ENCODE measurements at regions not wholly inside any gene's neighbourhood (a gene's known extent, or its start where the extent isn't known, plus 50 kb on each side); places are given as distances from the start of the nearest gene placed in this dataset.
A peak's percentile ranks its signal among the peaks of the same experiment; 100 is the strongest.
"Not testable (repeated sequence)": the region's sequence is repeated elsewhere in the genome, so short reads cannot be mapped to it uniquely, and the experiment has no call there.

DNA sequence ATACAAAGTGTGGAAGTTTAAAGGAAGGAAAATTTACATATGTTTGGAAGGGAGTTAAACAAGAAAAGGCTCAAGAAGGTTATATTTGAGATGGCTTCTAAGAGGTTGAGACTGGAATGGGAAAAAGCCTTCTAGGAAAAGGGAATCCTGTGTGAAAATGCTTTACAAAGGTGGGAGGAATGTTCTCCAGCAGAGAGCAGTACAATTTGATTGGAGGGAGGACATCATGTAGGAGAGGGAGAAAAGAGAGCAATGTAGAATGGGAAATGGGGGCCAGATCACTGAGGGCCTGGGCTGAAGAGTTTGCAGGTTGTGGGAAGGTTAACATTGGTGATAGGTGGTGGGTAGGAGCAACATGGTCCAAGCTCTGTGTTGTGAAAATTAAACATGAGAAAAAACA is 366.9 kb downstream of the XPNPEP1 start:
- Histone ChIP-seq H3F3A (replicated peaks; ENCODE audit: low read depth) (no peaks in the 10 kb centered on the region), H2AFZ (no peak overlapping the region), H3K79me2 (replicated peaks; ENCODE audit: insufficient read depth) (no peaks in the 10 kb centered on the region), H3K36me3 (ENCODE audit: insufficient read depth) (no peaks in the 10 kb centered on the region; the same call in 1 of the 2 replicates), H3K4me1 (ENCODE audit: insufficient read depth) (no peaks in the 10 kb centered on the region), H4K20me1 (replicated peaks; ENCODE audit: insufficient read depth) (no peaks in the 10 kb centered on the region), H3K27ac (ENCODE audit: low read depth) (no peak overlapping the region), H3K4me3 (no peak overlapping the region), H3K9me2 (ENCODE audit: insufficient read depth) (0 out of 2 replicates have a peak, but pooled peaks cover 4% of the 10 kb centered on the region), H3K27me3 (ENCODE audit: insufficient read depth) (no peaks in the 10 kb centered on the region), H3K4me2 (no peak overlapping the region)
- DNase-seq (ENCODE audit: low spot score) (peak; percentile 33), ATAC-seq (peak; percentile 53)
- Mint-ChIP-seq H3K4me3 (no peak overlapping the region), H3K4me1 (peaks cover 6% of the 10 kb centered on the region), H3K27ac (0 out of 2 replicates have a peak overlapping the region, but pooled peaks have one; percentile 11), H3K27me3 (ENCODE audit: insufficient read depth, low read depth, poor library complexity) (no peaks in the 10 kb centered on the region), H3K36me3 (ENCODE audit: low read depth) (no peaks in the 10 kb centered on the region; the same call in 2 of the 3 replicates), H3K9me3 (peaks cover 9% of the 10 kb centered on the region; the same call in 2 of the 3 replicates)
- no peak for TF ChIP-seq ZNF331 (CRISPR knock-in tag; IDR thresholded peaks at IDR 0.05; ENCODE audit: low read depth)
- TF ChIP-seq, protein P1, sequence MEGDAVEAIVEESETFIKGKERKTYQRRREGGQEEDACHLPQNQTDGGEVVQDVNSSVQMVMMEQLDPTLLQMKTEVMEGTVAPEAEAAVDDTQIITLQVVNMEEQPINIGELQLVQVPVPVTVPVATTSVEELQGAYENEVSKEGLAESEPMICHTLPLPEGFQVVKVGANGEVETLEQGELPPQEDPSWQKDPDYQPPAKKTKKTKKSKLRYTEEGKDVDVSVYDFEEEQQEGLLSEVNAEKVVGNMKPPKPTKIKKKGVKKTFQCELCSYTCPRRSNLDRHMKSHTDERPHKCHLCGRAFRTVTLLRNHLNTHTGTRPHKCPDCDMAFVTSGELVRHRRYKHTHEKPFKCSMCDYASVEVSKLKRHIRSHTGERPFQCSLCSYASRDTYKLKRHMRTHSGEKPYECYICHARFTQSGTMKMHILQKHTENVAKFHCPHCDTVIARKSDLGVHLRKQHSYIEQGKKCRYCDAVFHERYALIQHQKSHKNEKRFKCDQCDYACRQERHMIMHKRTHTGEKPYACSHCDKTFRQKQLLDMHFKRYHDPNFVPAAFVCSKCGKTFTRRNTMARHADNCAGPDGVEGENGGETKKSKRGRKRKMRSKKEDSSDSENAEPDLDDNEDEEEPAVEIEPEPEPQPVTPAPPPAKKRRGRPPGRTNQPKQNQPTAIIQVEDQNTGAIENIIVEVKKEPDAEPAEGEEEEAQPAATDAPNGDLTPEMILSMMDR (conservative IDR thresholded peaks at IDR 0.05; ENCODE audit: low read depth in 2 of 2), result no peak
- TF ChIP-seq, protein P2, sequence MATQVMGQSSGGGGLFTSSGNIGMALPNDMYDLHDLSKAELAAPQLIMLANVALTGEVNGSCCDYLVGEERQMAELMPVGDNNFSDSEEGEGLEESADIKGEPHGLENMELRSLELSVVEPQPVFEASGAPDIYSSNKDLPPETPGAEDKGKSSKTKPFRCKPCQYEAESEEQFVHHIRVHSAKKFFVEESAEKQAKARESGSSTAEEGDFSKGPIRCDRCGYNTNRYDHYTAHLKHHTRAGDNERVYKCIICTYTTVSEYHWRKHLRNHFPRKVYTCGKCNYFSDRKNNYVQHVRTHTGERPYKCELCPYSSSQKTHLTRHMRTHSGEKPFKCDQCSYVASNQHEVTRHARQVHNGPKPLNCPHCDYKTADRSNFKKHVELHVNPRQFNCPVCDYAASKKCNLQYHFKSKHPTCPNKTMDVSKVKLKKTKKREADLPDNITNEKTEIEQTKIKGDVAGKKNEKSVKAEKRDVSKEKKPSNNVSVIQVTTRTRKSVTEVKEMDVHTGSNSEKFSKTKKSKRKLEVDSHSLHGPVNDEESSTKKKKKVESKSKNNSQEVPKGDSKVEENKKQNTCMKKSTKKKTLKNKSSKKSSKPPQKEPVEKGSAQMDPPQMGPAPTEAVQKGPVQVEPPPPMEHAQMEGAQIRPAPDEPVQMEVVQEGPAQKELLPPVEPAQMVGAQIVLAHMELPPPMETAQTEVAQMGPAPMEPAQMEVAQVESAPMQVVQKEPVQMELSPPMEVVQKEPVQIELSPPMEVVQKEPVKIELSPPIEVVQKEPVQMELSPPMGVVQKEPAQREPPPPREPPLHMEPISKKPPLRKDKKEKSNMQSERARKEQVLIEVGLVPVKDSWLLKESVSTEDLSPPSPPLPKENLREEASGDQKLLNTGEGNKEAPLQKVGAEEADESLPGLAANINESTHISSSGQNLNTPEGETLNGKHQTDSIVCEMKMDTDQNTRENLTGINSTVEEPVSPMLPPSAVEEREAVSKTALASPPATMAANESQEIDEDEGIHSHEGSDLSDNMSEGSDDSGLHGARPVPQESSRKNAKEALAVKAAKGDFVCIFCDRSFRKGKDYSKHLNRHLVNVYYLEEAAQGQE (IDR thresholded peaks at IDR 0.05; ENCODE audit: unreplicated experiment), result no peak
- TF ChIP-seq JUNB (IDR thresholded peaks at IDR 0.05; ENCODE audit: unreplicated experiment), result no peak

DNA sequence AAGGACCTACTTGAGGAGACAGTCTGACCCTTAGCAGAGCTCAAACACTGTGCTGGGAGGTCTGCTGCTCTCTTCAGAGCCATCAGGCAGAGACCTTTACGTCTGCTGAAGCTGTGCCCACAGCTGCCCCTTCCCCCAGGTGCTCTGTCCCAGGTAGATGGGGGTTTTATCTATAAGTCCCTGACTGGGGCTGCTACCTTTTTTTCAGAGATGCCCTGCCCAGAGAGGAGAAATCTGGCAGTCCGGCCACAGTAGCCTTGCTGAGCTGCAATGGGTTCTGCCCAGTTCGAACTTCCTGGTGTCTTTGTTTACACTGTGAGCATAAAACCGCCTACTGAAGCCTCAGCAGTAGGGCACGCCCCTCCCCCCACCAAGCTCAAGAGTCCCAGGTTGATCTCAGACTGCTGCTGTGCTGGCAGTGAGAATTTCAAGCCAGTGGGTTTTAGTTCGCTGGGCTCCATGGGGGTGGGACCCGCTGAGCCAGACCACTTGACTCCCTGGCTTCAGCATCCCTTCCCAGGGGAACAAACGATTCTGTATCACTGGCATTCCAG is 381.2 kb downstream of the XPNPEP1 start:
- not testable (repeated sequence) for H3K4me1 ChIP-seq (ENCODE audit: insufficient read depth); H3F3A ChIP-seq (replicated peaks; ENCODE audit: low read depth); H3K79me2 ChIP-seq (replicated peaks; ENCODE audit: insufficient read depth); H3K36me3 ChIP-seq (ENCODE audit: insufficient read depth); H3K9me2 ChIP-seq (ENCODE audit: insufficient read depth); H3K27me3 ChIP-seq (ENCODE audit: insufficient read depth); H3K4me3 Mint-ChIP-seq; H3K27me3 Mint-ChIP-seq (ENCODE audit: insufficient read depth, low read depth, poor library complexity); H3K36me3 Mint-ChIP-seq (ENCODE audit: low read depth); H3K27ac ChIP-seq (ENCODE audit: low read depth); H3K4me3 ChIP-seq; H4K20me1 ChIP-seq (replicated peaks; ENCODE audit: insufficient read depth)
- peak overlapping the region; percentile 90 for H2AFZ ChIP-seq
- peaks cover 13% of the 10 kb centered on the region; the same call in 2 of the 3 replicates for H3K4me1 Mint-ChIP-seq
- H3K4me2 ChIP-seq, result peak overlapping the region; percentile 55; the same call in 1 of the 2 replicates
- ATAC-seq (peak; percentile 72), DNase-seq (ENCODE audit: low spot score) (peak; percentile 70)
- H3K27ac Mint-ChIP-seq, result 0 out of 2 replicates have a peak overlapping the region, but pooled peaks have one; percentile 44
- H3K9me3 Mint-ChIP-seq, result peaks cover 25% of the 10 kb centered on the region
- TF ChIP-seq ZNF331 (CRISPR knock-in tag; IDR thresholded peaks at IDR 0.05; ENCODE audit: low read depth), result peak; percentile 77

Data from GM23338 (cell line).